Neural progenitor cell (in vitro differentiated cells): ENCODE measurements at regions not wholly inside any gene's neighbourhood (a gene's known extent, or its start where the extent isn't known, plus 50 kb on each side); places are given as distances from the start of the nearest gene placed in this dataset.

Source experiments
- DNase-seq: peaks from one replicate; pipeline ENCODE4 v3.0.0-alpha.2; 2016; ENCODE audit warnings: low spot score
- H2AFZ ChIP-seq: fragments of 200-600 bp; sonication (generic); replicated peaks from 2 replicates; pipeline ENCODE4 v1.6.1; 2016; ENCODE audit warnings: antibody characterized with exemption
- H3F3A ChIP-seq: fragments of 200-600 bp; sonication (generic); 2 replicates; pipeline ENCODE4 v1.6.1; 2016; ENCODE audit warnings: antibody characterized with exemption, low read depth
- H3K27ac ChIP-seq: fragments of 200-600 bp; sonication (generic); 2 replicates; pipeline ENCODE4 v1.5.1; 2016; ENCODE audit warnings: mild to moderate bottlenecking
- H3K27me3 ChIP-seq: fragments of 200-600 bp; sonication (generic); 2 replicates; pipeline ENCODE4 v1.6.1; 2016; ENCODE audit warnings: mild to moderate bottlenecking, moderate library complexity
- H3K36me3 ChIP-seq: fragments of 200-600 bp; sonication (generic); 2 replicates; pipeline ENCODE4 v1.5.1; 2016
- H3K4me1 ChIP-seq: fragments of 200-600 bp; sonication (generic); 2 replicates; pipeline ENCODE4 v1.6.1; 2016; ENCODE audit warnings: mixed run types
- H3K4me2 ChIP-seq: fragments of 200-600 bp; sonication (generic); 2 replicates; pipeline ENCODE4 v1.6.1; 2016
- H3K4me3 ChIP-seq: fragments of 200-600 bp; sonication (generic); 2 replicates; pipeline ENCODE4 v1.5.1; 2016
- H3K79me2 ChIP-seq: fragments of 200-600 bp; sonication (generic); 2 replicates; pipeline ENCODE4 v1.6.1; 2016; ENCODE audit warnings: low read depth
- H3K9ac ChIP-seq: fragments of 200-600 bp; sonication (generic); 2 replicates; pipeline ENCODE4 v1.6.1; 2016
- H3K9me3 ChIP-seq: fragments of 200-600 bp; sonication (generic); 2 replicates; pipeline ENCODE4 v1.5.1; 2016; ENCODE audit warnings: low read depth
- H4K20me1 ChIP-seq: fragments of 200-600 bp; sonication (generic); 2 replicates; pipeline ENCODE4 v1.6.1; 2016; ENCODE audit warnings: low read depth
- H3K27ac Mint-ChIP-seq: 3 replicates; pipeline ENCODE4 v1.8.0; 2021; ENCODE audit warnings: mixed read lengths
- H3K27me3 Mint-ChIP-seq: 2 replicates; pipeline ENCODE4 v1.8.0; 2022; ENCODE audit warnings: low read depth, mild to moderate bottlenecking, inconsistent platforms, moderate library complexity, mixed read lengths; ENCODE audit not compliant: insufficient read depth
- H3K36me3 Mint-ChIP-seq: 3 replicates; pipeline ENCODE4 v1.8.0; 2021; ENCODE audit warnings: mixed read lengths
- H3K4me1 Mint-ChIP-seq: 3 replicates; pipeline ENCODE4 v1.8.0; 2021; ENCODE audit warnings: mixed read lengths
- H3K4me3 Mint-ChIP-seq: 3 replicates; pipeline ENCODE4 v1.8.0; 2021; ENCODE audit warnings: mild to moderate bottlenecking, moderate library complexity, mixed read lengths
- H3K9me3 Mint-ChIP-seq: 3 replicates; pipeline ENCODE4 v1.8.0; 2020; ENCODE audit warnings: mixed read lengths
- EZH2 ChIP-seq: fragments of 200-600 bp; sonication (generic); IDR thresholded peaks from 2 replicates; pipeline ENCODE4 v1.6.1; 2017; ENCODE audit warnings: antibody characterized with exemption, mild to moderate bottlenecking, moderate library complexity
- EZH2phosphoT487 ChIP-seq: fragments of 200-600 bp; sonication (generic); IDR thresholded peaks from 2 replicates; pipeline ENCODE4 v1.6.1; 2017; ENCODE audit warnings: antibody characterized with exemption
- TF ChIP-seq, protein P1 (sequence below): fragments of 200-600 bp; sonication (generic); IDR thresholded peaks from 2 replicates; pipeline ENCODE4 v1.5.1; 2017; ENCODE audit warnings: antibody characterized with exemption, mild to moderate bottlenecking

DNA sequence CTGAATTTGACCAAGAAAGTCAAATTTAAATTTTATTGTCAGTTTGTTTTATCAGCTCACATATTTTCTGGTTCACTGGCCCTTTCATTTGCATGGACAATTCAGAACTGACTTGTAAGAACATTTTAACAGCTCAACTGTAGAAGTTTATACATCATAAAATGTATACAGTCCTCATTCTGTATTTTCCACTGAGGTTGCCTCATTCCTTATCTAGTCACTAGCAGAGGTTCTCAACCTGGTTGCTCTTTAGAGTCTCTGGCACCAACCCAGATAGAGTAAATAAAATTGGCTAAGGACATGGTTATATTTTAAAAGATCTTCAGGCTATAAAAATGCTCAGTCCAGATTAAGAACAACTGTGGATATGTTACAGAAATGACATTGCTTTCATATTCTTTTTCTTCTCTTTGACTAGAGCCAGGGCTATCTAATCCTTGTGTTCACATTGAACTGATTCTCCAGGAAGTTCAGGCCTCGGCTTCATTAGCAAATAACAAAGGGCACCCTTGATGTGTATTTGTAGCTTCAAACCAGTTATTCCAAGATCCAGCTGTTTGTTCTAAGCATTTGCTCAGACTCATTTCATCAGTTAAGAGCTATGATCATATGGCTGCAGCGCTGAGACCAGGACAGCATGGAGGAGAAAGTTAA, 782.5 kb downstream of the ETS1 start:
- H3K36me3 Mint-ChIP-seq: no peaks in the 10 kb centered on the region
- no peak overlapping the region for H3K4me3 Mint-ChIP-seq
- H3K4me1 Mint-ChIP-seq: peaks cover 49% of the 10 kb centered on the region
- peak overlapping the region; percentile 81 for H3K27ac Mint-ChIP-seq
- peaks cover 5% of the 10 kb centered on the region for H3K9me3 Mint-ChIP-seq
- no peak for TF ChIP-seq EZH2
- H3K4me2 ChIP-seq: no peak overlapping the region
- no peak overlapping the region for H3K9ac ChIP-seq
- no peaks in the 10 kb centered on the region for H3K27me3 Mint-ChIP-seq
- peaks cover 4% of the 10 kb centered on the region for H3F3A ChIP-seq
- no peak overlapping the region for H2AFZ ChIP-seq
- no peaks in the 10 kb centered on the region for H4K20me1 ChIP-seq
- no peaks in the 10 kb centered on the region for H3K27me3 ChIP-seq
- DNase-seq: no peak
- no peaks in the 10 kb centered on the region for H3K36me3 ChIP-seq
- H3K4me3 ChIP-seq: no peak overlapping the region
- no peaks in the 10 kb centered on the region for H3K79me2 ChIP-seq
- H3K9me3 ChIP-seq: no peaks in the 10 kb centered on the region
- H3K27ac ChIP-seq: no peak overlapping the region
- H3K4me1 ChIP-seq: peaks cover 26% of the 10 kb centered on the region

DNA sequence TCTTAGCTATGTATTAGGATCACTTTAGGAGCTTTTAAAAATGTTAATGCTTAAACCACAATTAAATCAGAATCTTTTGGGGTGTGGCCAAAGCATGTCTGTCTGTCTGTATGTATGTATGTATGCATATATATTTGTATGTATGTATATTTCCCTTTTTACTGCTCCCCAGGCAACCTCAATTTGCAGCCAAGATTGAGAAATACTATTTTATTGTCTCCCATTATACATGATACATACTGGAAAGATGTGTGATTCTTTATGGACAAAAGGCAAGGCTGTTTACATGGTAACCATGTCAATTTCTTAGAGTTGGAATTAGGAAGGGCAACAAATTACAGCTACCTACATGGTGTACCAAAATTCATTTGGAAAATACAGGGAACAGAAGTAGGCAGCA, 783.6 kb downstream of the ETS1 start:
- no peaks in the 10 kb centered on the region for H4K20me1 ChIP-seq
- no peak overlapping the region for H3K27ac Mint-ChIP-seq
- peaks cover 8% of the 10 kb centered on the region for H3K9me3 Mint-ChIP-seq
- H3K9ac ChIP-seq: no peak overlapping the region
- H3F3A ChIP-seq: peaks cover 4% of the 10 kb centered on the region
- no peak for DNase-seq
- H3K4me2 ChIP-seq: no peak overlapping the region
- no peaks in the 10 kb centered on the region for H3K79me2 ChIP-seq
- no peak for TF ChIP-seq EZH2
- TF ChIP-seq, protein P1, sequence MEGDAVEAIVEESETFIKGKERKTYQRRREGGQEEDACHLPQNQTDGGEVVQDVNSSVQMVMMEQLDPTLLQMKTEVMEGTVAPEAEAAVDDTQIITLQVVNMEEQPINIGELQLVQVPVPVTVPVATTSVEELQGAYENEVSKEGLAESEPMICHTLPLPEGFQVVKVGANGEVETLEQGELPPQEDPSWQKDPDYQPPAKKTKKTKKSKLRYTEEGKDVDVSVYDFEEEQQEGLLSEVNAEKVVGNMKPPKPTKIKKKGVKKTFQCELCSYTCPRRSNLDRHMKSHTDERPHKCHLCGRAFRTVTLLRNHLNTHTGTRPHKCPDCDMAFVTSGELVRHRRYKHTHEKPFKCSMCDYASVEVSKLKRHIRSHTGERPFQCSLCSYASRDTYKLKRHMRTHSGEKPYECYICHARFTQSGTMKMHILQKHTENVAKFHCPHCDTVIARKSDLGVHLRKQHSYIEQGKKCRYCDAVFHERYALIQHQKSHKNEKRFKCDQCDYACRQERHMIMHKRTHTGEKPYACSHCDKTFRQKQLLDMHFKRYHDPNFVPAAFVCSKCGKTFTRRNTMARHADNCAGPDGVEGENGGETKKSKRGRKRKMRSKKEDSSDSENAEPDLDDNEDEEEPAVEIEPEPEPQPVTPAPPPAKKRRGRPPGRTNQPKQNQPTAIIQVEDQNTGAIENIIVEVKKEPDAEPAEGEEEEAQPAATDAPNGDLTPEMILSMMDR: no peak
- no peak for TF ChIP-seq EZH2phosphoT487
- no peak overlapping the region for H3K27ac ChIP-seq
- H3K27me3 Mint-ChIP-seq: no peaks in the 10 kb centered on the region
- H3K27me3 ChIP-seq: no peaks in the 10 kb centered on the region
- H2AFZ ChIP-seq: no peak overlapping the region
- H3K9me3 ChIP-seq: no peaks in the 10 kb centered on the region
- H3K4me1 Mint-ChIP-seq: peaks cover 43% of the 10 kb centered on the region
- H3K4me3 ChIP-seq: no peak overlapping the region
- no peaks in the 10 kb centered on the region for H3K36me3 Mint-ChIP-seq
- no peaks in the 10 kb centered on the region for H3K36me3 ChIP-seq
- no peak overlapping the region for H3K4me3 Mint-ChIP-seq
- peaks cover 26% of the 10 kb centered on the region for H3K4me1 ChIP-seq

DNA sequence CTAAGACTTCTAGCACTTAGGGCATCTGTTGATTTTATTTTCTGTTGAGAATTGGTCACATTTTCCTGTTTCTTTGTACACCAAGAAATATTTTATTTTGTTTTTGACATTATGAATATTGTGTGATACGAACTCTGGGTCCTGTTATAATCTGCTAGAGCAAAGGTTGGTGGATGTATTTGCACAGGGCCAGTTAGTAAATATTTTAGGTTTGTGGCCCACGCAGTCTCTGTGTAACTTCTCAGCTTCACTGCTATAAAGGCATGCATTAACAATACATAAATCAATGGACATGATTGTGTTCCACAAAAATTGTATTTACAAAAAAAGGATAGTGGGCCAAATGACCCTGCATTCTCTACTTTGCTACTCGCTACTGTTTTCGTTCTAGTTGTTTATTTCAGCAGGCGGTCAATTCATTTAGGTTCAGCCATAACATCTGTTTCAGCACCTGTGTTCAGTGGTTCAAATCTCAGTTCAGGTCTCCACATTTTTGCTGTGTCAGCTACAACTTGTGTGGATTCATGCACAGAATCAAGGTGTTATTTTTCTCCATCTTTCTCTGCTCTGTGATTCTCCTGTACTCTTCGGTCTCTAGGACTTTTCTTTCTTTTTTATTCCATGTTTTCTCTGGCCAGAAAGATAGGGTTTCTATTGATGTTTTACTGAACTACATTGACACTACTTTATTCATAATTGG, 786.2 kb downstream of the ETS1 start:
- no peak overlapping the region for H2AFZ ChIP-seq
- no peak overlapping the region for H3K4me3 ChIP-seq
- no peak overlapping the region for H3K4me2 ChIP-seq
- no peaks in the 10 kb centered on the region for H3K27me3 ChIP-seq
- H3F3A ChIP-seq: peaks cover 3% of the 10 kb centered on the region
- no peaks in the 10 kb centered on the region for H3K9me3 ChIP-seq
- Mint-ChIP-seq H3K27me3 (no peaks in the 10 kb centered on the region), H3K4me3 (no peak overlapping the region), H3K36me3 (no peaks in the 10 kb centered on the region), H3K9me3 (peaks cover 22% of the 10 kb centered on the region), H3K4me1 (peaks cover 20% of the 10 kb centered on the region), H3K27ac (no peak overlapping the region)
- DNase-seq: no peak
- no peak overlapping the region for H3K9ac ChIP-seq
- no peaks in the 10 kb centered on the region for H3K79me2 ChIP-seq
- peaks cover 10% of the 10 kb centered on the region for H3K4me1 ChIP-seq
- TF ChIP-seq EZH2phosphoT487 (no peak), EZH2 (no peak)
- TF ChIP-seq, protein P1: no peak
- no peak overlapping the region for H3K27ac ChIP-seq
- H3K36me3 ChIP-seq: no peaks in the 10 kb centered on the region
- H4K20me1 ChIP-seq: no peaks in the 10 kb centered on the region

DNA sequence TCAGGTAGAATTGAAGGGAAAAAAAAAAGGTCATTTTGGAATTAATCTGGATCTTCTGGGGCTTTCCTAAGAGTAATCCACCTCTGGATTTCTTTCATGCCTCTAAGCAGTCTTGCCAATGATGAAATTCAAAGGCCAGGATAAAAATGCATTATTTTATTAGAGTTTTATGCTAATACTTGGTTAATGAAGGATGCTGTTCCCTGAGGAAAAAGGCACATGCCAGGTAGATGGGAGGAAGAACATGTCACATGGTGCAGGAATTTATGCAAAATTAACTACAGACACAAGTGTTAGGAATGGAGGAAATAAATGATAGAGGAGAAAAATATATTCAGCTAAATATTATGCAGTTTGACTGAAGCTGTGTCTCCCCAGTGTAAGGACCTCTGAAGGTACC, 792.0 kb downstream of the ETS1 start:
- Histone ChIP-seq H3K4me1 (peaks cover 26% of the 10 kb centered on the region), H3F3A (peaks cover 6% of the 10 kb centered on the region), H3K4me3 (no peak overlapping the region), H3K9ac (no peak overlapping the region), H3K27me3 (no peaks in the 10 kb centered on the region), H3K36me3 (no peaks in the 10 kb centered on the region), H2AFZ (no peak overlapping the region), H3K4me2 (no peak overlapping the region), H3K27ac (no peak overlapping the region), H3K9me3 (no peaks in the 10 kb centered on the region), H4K20me1 (no peaks in the 10 kb centered on the region), H3K79me2 (no peaks in the 10 kb centered on the region)
- no peak overlapping the region for H3K4me3 Mint-ChIP-seq
- H3K27ac Mint-ChIP-seq: no peak overlapping the region
- H3K27me3 Mint-ChIP-seq: no peaks in the 10 kb centered on the region
- TF ChIP-seq, protein P1: no peak
- no peak for TF ChIP-seq EZH2
- TF ChIP-seq EZH2phosphoT487: no peak
- peaks cover 21% of the 10 kb centered on the region for H3K9me3 Mint-ChIP-seq
- H3K4me1 Mint-ChIP-seq: peaks cover 24% of the 10 kb centered on the region
- H3K36me3 Mint-ChIP-seq: no peaks in the 10 kb centered on the region
- DNase-seq: no peak
